PC-9 (cell line): ENCODE measurements at regions not wholly inside any gene's neighbourhood (a gene's known extent, or its start where the extent isn't known, plus 50 kb on each side); places are given as distances from the start of the nearest gene placed in this dataset.

Source experiments
- BruUV-seq: library from RNA; stranded (reverse); fragments of 400-500 nt; replicated peaks from 2 replicates; lab custom pipeline; 2021; lab: Mats Ljungman, UMichigan
- CTCF ChIA-PET: fragments of 300-600 bp; sonication (Branson Sonifier 250); formaldehyde crosslinking; loops from one replicate; lab custom pipeline; 2022; ENCODE audit warnings: antibody characterized with exemption; lab: Charles Lee
- POLR2A ChIA-PET: fragments of 300-600 bp; sonication (Branson Sonifier 250); formaldehyde crosslinking; loops from one replicate; lab custom pipeline; 2022; ENCODE audit warnings: antibody characterized with exemption; ENCODE audit not compliant: unreplicated experiment; lab: Charles Lee
- DNase-seq, 2 experiments: peaks; one replicate each; pipeline versions ENCODE4 v3.0.0 to v3.0.0-alpha.2; 2015 to 2022; ENCODE audit warnings: mixed read lengths in 1 of 2
- H2AFZ ChIP-seq: fragments of 200-600 bp; sonication (generic); 2 replicates; pipeline ENCODE4 v1.8.1; 2017; ENCODE audit warnings: antibody characterized with exemption
- H3F3A ChIP-seq: fragments of 200-600 bp; sonication (generic); 2 replicates; pipeline ENCODE4 v1.8.1; 2017; ENCODE audit warnings: antibody characterized with exemption, mild to moderate bottlenecking, low read depth; ENCODE audit not compliant: insufficient read depth
- H3K27ac ChIP-seq: fragments of 200-600 bp; sonication (generic); 2 replicates; pipeline ENCODE4 v1.6.1; 2016; ENCODE audit warnings: mixed run types
- H3K27me3 ChIP-seq: fragments of 200-600 bp; sonication (generic); 2 replicates; pipeline ENCODE4 v1.6.1; 2016; ENCODE audit warnings: low read depth, mixed run types; ENCODE audit not compliant: insufficient read depth
- H3K36me3 ChIP-seq: fragments of 200-600 bp; sonication (generic); 2 replicates; pipeline ENCODE4 v1.6.1; 2016; ENCODE audit warnings: low read depth, mixed run types
- H3K4me1 ChIP-seq: fragments of 200-600 bp; sonication (generic); replicated peaks from 2 replicates; pipeline ENCODE4 v1.6.1; 2016; ENCODE audit warnings: mixed run types; ENCODE audit not compliant: insufficient read depth
- H3K4me2 ChIP-seq: fragments of 200-600 bp; sonication (generic); 2 replicates; pipeline ENCODE4 v1.6.1; 2017; ENCODE audit warnings: mixed run types
- H3K4me3 ChIP-seq: fragments of 200-600 bp; sonication (generic); 2 replicates; pipeline ENCODE4 v1.6.1; 2016; ENCODE audit warnings: mixed run types
- H3K79me2 ChIP-seq: fragments of 200-600 bp; sonication (generic); 2 replicates; pipeline ENCODE4 v1.6.1; 2017; ENCODE audit warnings: low read depth, mixed run types
- H3K9me2 ChIP-seq: fragments of 200-600 bp; sonication (generic); 2 replicates; pipeline ENCODE4 v1.8.1; 2017; ENCODE audit warnings: mild to moderate bottlenecking; ENCODE audit not compliant: insufficient read depth
- H3K9me3 ChIP-seq: fragments of 200-600 bp; sonication (generic); 2 replicates; pipeline ENCODE4 v1.8.1; 2016; ENCODE audit warnings: low read depth; ENCODE audit not compliant: insufficient read depth
- H4K20me1 ChIP-seq: fragments of 200-600 bp; sonication (generic); 2 replicates; pipeline ENCODE4 v1.8.1; 2017; ENCODE audit not compliant: insufficient read depth
- CTCF ChIP-seq: fragments of 200-600 bp; sonication (generic); conservative IDR thresholded peaks from 2 replicates; pipeline ENCODE4 v1.6.1; 2017; ENCODE audit warnings: mixed run types, antibody characterized with exemption, mild to moderate bottlenecking, moderate library complexity
- EZH2 ChIP-seq: fragments of 200-600 bp; sonication (generic); IDR thresholded peaks from 2 replicates; pipeline ENCODE4 v1.8.0; 2017; ENCODE audit warnings: antibody characterized with exemption, low read depth
- intact Hi-C: fragments of 100-400 bp; cut with micrococcal nuclease; formaldehyde crosslinking; loops from one replicate; pipeline ENCODE4 v1.10.0; 2022; ENCODE audit not compliant: unreplicated experiment

- Histone ChIP-seq H3K4me1 (no peaks in the 10 kb centered on the region), H4K20me1 (no peaks in the 10 kb centered on the region), H3K27me3 (no peaks in the 10 kb centered on the region), H3K79me2 (no peaks in the 10 kb centered on the region), H3F3A (no peaks in the 10 kb centered on the region), H3K9me2 (no peaks in the 10 kb centered on the region), H3K27ac (no peak overlapping the region), H3K4me2 (no peak overlapping the region), H3K9me3 (no peaks in the 10 kb centered on the region), H2AFZ (no peak overlapping the region), H3K36me3 (no peaks in the 10 kb centered on the region), H3K4me3 (no peak overlapping the region)
- ChIA-PET POLR2A (no interaction called here), CTCF (no interaction called here)
- TF ChIP-seq CTCF (no peak), EZH2 (no peak)
- intact Hi-C loops = no loop called here
- no TSS peak for BruUV-seq
- DNase-seq = no peak
Observed at GRCh38 chr13:62920159-62920558, 1504.5 kb upstream of the PCDH20 start.

- Histone ChIP-seq H3K79me2 (no peaks in the 10 kb centered on the region), H3K9me2 (no peaks in the 10 kb centered on the region), H3K27me3 (no peaks in the 10 kb centered on the region), H3K36me3 (no peaks in the 10 kb centered on the region), H2AFZ (no peak overlapping the region), H3K4me1 (no peaks in the 10 kb centered on the region), H3K4me3 (no peak overlapping the region), H3K27ac (no peak overlapping the region), H3K4me2 (no peak overlapping the region), H3F3A (no peaks in the 10 kb centered on the region), H4K20me1 (no peaks in the 10 kb centered on the region), H3K9me3 (no peaks in the 10 kb centered on the region)
- CTCF ChIA-PET = no interaction called here
- no TSS peak for BruUV-seq
- POLR2A ChIA-PET = no interaction called here
- DNase-seq = no peak
- intact Hi-C loops = no loop called here
- no peak for TF ChIP-seq CTCF
- TF ChIP-seq EZH2 = no peak
Observed at GRCh38 chr13:62919491-62919890, 1503.8 kb upstream of the PCDH20 start.

- no peaks in the 10 kb centered on the region for H3K9me3 ChIP-seq
- H3K9me2 ChIP-seq = no peaks in the 10 kb centered on the region
- no peak overlapping the region for H3K4me3 ChIP-seq
- no peak overlapping the region for H3K27ac ChIP-seq
- H3K36me3 ChIP-seq = no peaks in the 10 kb centered on the region
- no peaks in the 10 kb centered on the region for H3F3A ChIP-seq
- no peaks in the 10 kb centered on the region for H3K4me1 ChIP-seq
- H4K20me1 ChIP-seq = no peaks in the 10 kb centered on the region
- no TSS peak for BruUV-seq
- ChIA-PET CTCF (no interaction called here), POLR2A (no interaction called here)
- no peaks in the 10 kb centered on the region for H3K79me2 ChIP-seq
- intact Hi-C loops = no loop called here
- no peak overlapping the region for H2AFZ ChIP-seq
- no peak overlapping the region for H3K4me2 ChIP-seq
- DNase-seq = no peak
- TF ChIP-seq EZH2 (no peak), CTCF (no peak)
- H3K27me3 ChIP-seq = no peaks in the 10 kb centered on the region
Observed at GRCh38 chr13:62910541-62911060, 1495.0 kb upstream of the PCDH20 start.
